Stimulated activated CD8-positive, alpha-beta memory T cell treated with anti-CD3 and anti-CD28 coated beads, Interleukin-4, amount 100 ng/mL, for 48 hours (primary cell): ENCODE measurements at regions not wholly inside any gene's neighbourhood (a gene's known extent, or its start where the extent isn't known, plus 50 kb on each side); places are given as distances from the start of the nearest gene placed in this dataset.
A peak's percentile ranks its signal among the peaks of the same experiment; 100 is the strongest.

ENCODE experiments used
- DNase-seq: peaks from one replicate; pipeline ENCODE4 v3.0.0-alpha.2; 2020

GRCh38 chr11:45037434-45038005, 86.8 kb upstream of the TP53I11 start:
- no peak for DNase-seq

GRCh38 chr11:45038923-45039322, 88.2 kb upstream of the TP53I11 start:
- DNase-seq: no peak

GRCh38 chr11:45041596-45041995, 90.9 kb upstream of the TP53I11 start:
- DNase-seq: no peak

- DNase-seq: no peak
Measured at GRCh38 chr11:45042560-45042959, 91.9 kb upstream of the TP53I11 start.

GRCh38 chr11:45043755-45044475, 93.2 kb upstream of the TP53I11 start:
- no peak for DNase-seq

- DNase-seq: peak; percentile 30
Measured at GRCh38 chr11:45045683-45046471, 95.2 kb upstream of the TP53I11 start.

- no peak for DNase-seq
Measured at GRCh38 chr11:45048313-45048841, 97.7 kb upstream of the TP53I11 start.

- DNase-seq: no peak
Measured at GRCh38 chr11:45048870-45049691, 97.4 kb upstream of the PRDM11 start.

- no peak for DNase-seq
Measured at GRCh38 chr11:45050111-45050510, 96.3 kb upstream of the PRDM11 start.

- no peak for DNase-seq
Measured at GRCh38 chr11:45051621-45052020, 94.8 kb upstream of the PRDM11 start.

GRCh38 chr11:45052361-45052760, 94.1 kb upstream of the PRDM11 start:
- no peak for DNase-seq

GRCh38 chr11:45053736-45054446, 92.5 kb upstream of the PRDM11 start:
- no peak for DNase-seq

GRCh38 chr11:45054956-45055355, 91.5 kb upstream of the PRDM11 start:
- no peak for DNase-seq

GRCh38 chr11:45056529-45056928, 89.9 kb upstream of the PRDM11 start:
- DNase-seq: no peak

GRCh38 chr11:45057938-45058646, 88.3 kb upstream of the PRDM11 start:
- no peak for DNase-seq

GRCh38 chr11:45058647-45058950, 87.8 kb upstream of the PRDM11 start:
- DNase-seq: no peak

- DNase-seq: no peak
Measured at GRCh38 chr11:45060707-45061106, 85.7 kb upstream of the PRDM11 start.

- no peak for DNase-seq
Measured at GRCh38 chr11:45061641-45062040, 84.8 kb upstream of the PRDM11 start.

- DNase-seq: no peak
Measured at GRCh38 chr11:45062115-45062514, 84.3 kb upstream of the PRDM11 start.

- DNase-seq: no peak
Measured at GRCh38 chr11:45062974-45063635, 83.3 kb upstream of the PRDM11 start.

- no peak for DNase-seq
Measured at GRCh38 chr11:45063669-45064068, 82.8 kb upstream of the PRDM11 start.
